CD14-positive monocyte (primary cell): ENCODE measurements at regions not wholly inside any gene's neighbourhood (a gene's known extent, or its start where the extent isn't known, plus 50 kb on each side); places are given as distances from the start of the nearest gene placed in this dataset.

Experiments used
- DNase-seq, 3 donors: peaks; one replicate each; pipeline ENCODE4 v3.0.0-alpha.2; 2011 to 2022
- H2AFZ ChIP-seq: 2 replicates; pipeline ENCODE4 v1.6.0; 2012; ENCODE audit warnings: mild to moderate bottlenecking, low read depth, low read length, inconsistent platforms; ENCODE audit not compliant: insufficient read depth, poor library complexity, severe bottlenecking
- H3K27ac ChIP-seq, 2 donors: 1 replicate in 1 of 2; 2 replicates in 1 of 2; pipeline ENCODE4 v1.5.1; 2012 to 2013; ENCODE audit warnings: low read length in 2 of 2, control low read depth in 1 of 2, inconsistent platforms in 1 of 2, low read depth in 1 of 2, mild to moderate bottlenecking in 1 of 2
- H3K27me3 ChIP-seq, 2 donors: one replicate each; pipeline versions ENCODE4 v1.6.0 to v1.6.1; 2011 to 2013; ENCODE audit warnings: low read length in 2 of 2; ENCODE audit not compliant: control insufficient read depth in 2 of 2, insufficient read depth in 2 of 2
- H3K36me3 ChIP-seq, 2 donors: replicated peaks in 1 of 2; 1 replicate in 1 of 2; 2 replicates in 1 of 2; pipeline versions ENCODE4 v1.5.1 to v1.6.1; 2012 to 2013; ENCODE audit warnings: low read length in 2 of 2, control low read depth in 1 of 2, inconsistent platforms in 1 of 2, mild to moderate bottlenecking in 1 of 2; ENCODE audit not compliant: insufficient read depth in 2 of 2, control insufficient read depth in 1 of 2
- H3K4me1 ChIP-seq, 2 donors: 1 replicate in 1 of 2; 2 replicates in 1 of 2; pipeline versions ENCODE4 v1.5.1 to v1.6.1; 2012 to 2013; ENCODE audit warnings: low read length in 2 of 2, control low read depth in 1 of 2, inconsistent platforms in 1 of 2, mild to moderate bottlenecking in 1 of 2, moderate library complexity in 1 of 2; ENCODE audit not compliant: insufficient read depth in 2 of 2, control insufficient read depth in 1 of 2
- H3K4me2 ChIP-seq: replicated peaks from 2 replicates; pipeline ENCODE3; 2012; ENCODE audit warnings: low read length, moderate library complexity, mild to moderate bottlenecking; ENCODE audit not compliant: poor library complexity, severe bottlenecking; ENCODE audit errors: extremely low read depth
- H3K4me3 ChIP-seq, 3 experiments: fragments of 200-600 bp in 1 of 3; sonication (generic) in 1 of 3; replicated peaks in 1 of 3; 1 replicate in 2 of 3; 2 replicates in 1 of 3; pipeline ENCODE4 v1.5.1; 2011 to 2013; ENCODE audit warnings: low read length in 3 of 3, mild to moderate bottlenecking in 3 of 3, control low read depth in 2 of 3, low read depth in 2 of 3, inconsistent platforms in 1 of 3, moderate library complexity in 1 of 3
- H3K79me2 ChIP-seq: 2 replicates; pipeline ENCODE4 v1.6.0; 2012; ENCODE audit warnings: mild to moderate bottlenecking, control low read depth, inconsistent platforms, low read length, moderate library complexity; ENCODE audit not compliant: insufficient read depth
- H3K9ac ChIP-seq: 2 replicates; pipeline ENCODE4 v1.6.0; 2017; ENCODE audit warnings: low read length, mild to moderate bottlenecking; ENCODE audit not compliant: insufficient read depth, poor library complexity, severe bottlenecking
- H3K9me3 ChIP-seq, 2 donors: replicated peaks in 1 of 2; 1 replicate in 1 of 2; 2 replicates in 1 of 2; pipeline versions ENCODE4 v1.5.1 to v1.6.1; 2012 to 2013; ENCODE audit warnings: low read length in 2 of 2, control low read depth in 1 of 2; ENCODE audit not compliant: control insufficient read depth in 1 of 2, insufficient read depth in 1 of 2
- H4K20me1 ChIP-seq: 2 replicates; pipeline ENCODE4 v1.6.0; 2012; ENCODE audit warnings: mild to moderate bottlenecking, low read length, control low read depth, moderate library complexity; ENCODE audit not compliant: insufficient read depth
- H3K27ac Mint-ChIP-seq, 7 donors: one replicate each; pipeline ENCODE4 v1.8.0; 2020; ENCODE audit warnings: mild to moderate bottlenecking in 7 of 7, mixed read lengths in 7 of 7, moderate library complexity in 6 of 7, inconsistent platforms in 2 of 7
- H3K27me3 Mint-ChIP-seq, 3 donors: one replicate each; pipeline ENCODE4 v1.8.0; 2021 to 2022; ENCODE audit warnings: low read depth in 3 of 3, mild to moderate bottlenecking in 3 of 3, mixed read lengths in 3 of 3, moderate library complexity in 3 of 3, inconsistent platforms in 1 of 3
- H3K36me3 Mint-ChIP-seq, 2 donors: one replicate each; pipeline ENCODE4 v1.8.0; 2020; ENCODE audit warnings: mixed read lengths in 2 of 2, inconsistent platforms in 1 of 2, mild to moderate bottlenecking in 1 of 2
- H3K4me1 Mint-ChIP-seq: one replicate; pipeline ENCODE4 v1.8.0; 2020; ENCODE audit warnings: mild to moderate bottlenecking, mixed read lengths
- H3K4me3 Mint-ChIP-seq, 2 donors: one replicate each; pipeline ENCODE4 v1.8.0; 2020; ENCODE audit warnings: mild to moderate bottlenecking in 2 of 2, mixed read lengths in 2 of 2, moderate library complexity in 1 of 2
- H3K9me3 Mint-ChIP-seq, 7 donors: one replicate each; pipeline ENCODE4 v1.8.0; 2020 to 2022; ENCODE audit warnings: mixed read lengths in 7 of 7, mild to moderate bottlenecking in 6 of 7, moderate library complexity in 6 of 7, inconsistent platforms in 2 of 7
- CTCF ChIP-seq: fragments of 200-600 bp; IDR thresholded peaks from one replicate; pipeline ENCODE4 v1.8.0; 2022; ENCODE audit warnings: antibody characterized with exemption, mild to moderate bottlenecking
- WGBS: methylation state at CpG from one replicate; pipeline ENCODE4 v1.1.5; 2013; ENCODE audit warnings: missing lambda C conversion rate; ENCODE audit not compliant: insufficient coverage; 5-methylcytosine and 5-hydroxymethylcytosine counted together
- intact Hi-C, 2 donors: fragments of 100-400 bp; cut with micrococcal nuclease; formaldehyde crosslinking; loops; one replicate each; pipeline versions ENCODE4 v1.15.0 to v1.15.1; 2023

- Mint-ChIP-seq H3K36me3 (no peaks in the 10 kb centered on the region), H3K4me3 (no peak overlapping the region), H3K4me1 (no peaks in the 10 kb centered on the region), H3K9me3 (peaks cover 0 to 2% (median 1%) of the 10 kb centered on the region in 7 donors), H3K27me3 (no peaks in the 10 kb centered on the region), H3K27ac (no peak overlapping the region)
- Histone ChIP-seq H4K20me1 (no peaks in the 10 kb centered on the region), H3K9ac (no peak overlapping the region), H2AFZ (no peak overlapping the region), H3K79me2 (no peaks in the 10 kb centered on the region), H3K4me3 (no peak overlapping the region), H3K9me3 (no peaks in the 10 kb centered on the region), H3K36me3 (no peaks in the 10 kb centered on the region), H3K4me2 (no peak overlapping the region), H3K27me3 (no peaks in the 10 kb centered on the region), H3K27ac (no peak overlapping the region), H3K4me1 (no peaks in the 10 kb centered on the region)
- intact Hi-C loops: no loop called here
- TF ChIP-seq CTCF: no peak
- no CpG with 5 or more reads among the region's 2 CpGs for WGBS
- DNase-seq: no peak
Observed at GRCh38 chr2:139366681-139367080, 586.5 kb upstream of the NXPH2 start.

- intact Hi-C loops: no loop called here
Observed at GRCh38 chr2:139365189-139365588, 585.0 kb upstream of the NXPH2 start.

More at GRCh38 chr2:139365189-139365588, 585.0 kb upstream of the NXPH2 start:
- Histone ChIP-seq H3K36me3 (no peaks in the 10 kb centered on the region), H3K4me1 (no peaks in the 10 kb centered on the region), H3K4me2 (no peak overlapping the region), H3K4me3 (no peak overlapping the region), H3K79me2 (no peaks in the 10 kb centered on the region), H4K20me1 (no peaks in the 10 kb centered on the region), H3K9me3 (no peaks in the 10 kb centered on the region), H3K9ac (no peak overlapping the region), H2AFZ (no peak overlapping the region), H3K27ac (no peak overlapping the region), H3K27me3 (no peaks in the 10 kb centered on the region)
- Mint-ChIP-seq H3K36me3 (no peaks in the 10 kb centered on the region), H3K27ac (no peak overlapping the region), H3K4me1 (no peaks in the 10 kb centered on the region), H3K4me3 (no peak overlapping the region), H3K27me3 (no peaks in the 10 kb centered on the region), H3K9me3 (peaks cover 0 to 2% (median 0%) of the 10 kb centered on the region in 7 donors)
- WGBS: 60% methylated on average over 1 of the region's 5 CpGs
- no peak for TF ChIP-seq CTCF
- no peak for DNase-seq
